K562 (cell line): ENCODE measurements at regions not wholly inside any gene's neighbourhood (a gene's known extent, or its start where the extent isn't known, plus 50 kb on each side); places are given as distances from the start of the nearest gene placed in this dataset.

Source experiments
- ATAC-seq: fragments of 200-7000 bp; cut with Tn5 transposase; 3 replicates; pipeline ENCODE4 v1.9.1; 2020; ENCODE audit warnings: moderate library complexity
- BruUV-seq: library from RNA; stranded (reverse); fragments of 400-500 nt; replicated peaks from 2 replicates; lab custom pipeline; 2021; lab: Mats Ljungman, UMichigan
- CTCF ChIA-PET: fragments of 300-600 bp; formaldehyde crosslinking; extraction: SDS; loops from one replicate; lab custom pipeline; 2021; ENCODE audit warnings: low intra/inter-chr PET ratio; lab: Yijun Ruan, JAX
- POLR2A ChIA-PET: fragments of 300-600, 350-650 bp; sonication (Branson Sonifier 250); formaldehyde crosslinking; extraction: SDS; loops from one replicate; lab custom pipeline; 2021; ENCODE audit warnings: antibody characterized with exemption, inconsistent platforms; lab: Yijun Ruan, JAX
- DNase-seq, 4 experiments: peaks; one replicate each; pipeline versions ENCODE4 v3.0.0 to v3.0.0-alpha.2; 2011 to 2018; ENCODE audit warnings: low spot score in 3 of 4, mixed read lengths in 3 of 4; ENCODE audit errors: extremely low read depth in 1 of 4
- FAIRE-seq: peaks from 2 replicates; lab custom pipeline; 2011; peaks lifted over from hg19 to GRCh38; lab: Jason Lieb, UNC
- H2AFZ ChIP-seq: 2 replicates; pipeline ENCODE4 v1.6.0; 2011; ENCODE audit warnings: low read depth, low read length, control low read depth, inconsistent platforms
- H3K27ac ChIP-seq: fragments of 200-600 bp; 3 replicates; pipeline ENCODE4 v1.8.0; 2011; ENCODE audit warnings: low read depth, mild to moderate bottlenecking, control low read depth, inconsistent platforms, low read length, moderate library complexity, mixed read lengths; ENCODE audit errors: extremely low read depth
- H3K27me3 ChIP-seq, 2 experiments: fragments of 300-600 bp in 1 of 2; 2 replicates in 1 of 2; 3 replicates in 1 of 2; pipeline versions ENCODE4 v1.6.0 to v1.8.0; 2011; ENCODE audit warnings: inconsistent platforms in 2 of 2, low read length in 2 of 2, mild to moderate bottlenecking in 1 of 2, mixed read lengths in 1 of 2, moderate library complexity in 1 of 2; ENCODE audit not compliant: control insufficient read depth in 2 of 2, insufficient read depth in 2 of 2
- H3K36me3 ChIP-seq: fragments of 300-600 bp; 3 replicates; pipeline ENCODE4 v1.8.0; 2011; ENCODE audit warnings: mild to moderate bottlenecking, low read length, inconsistent platforms; ENCODE audit not compliant: control insufficient read depth, insufficient read depth
- H3K4me1 ChIP-seq, 2 experiments: fragments of 200-600 bp in 1 of 2; replicated peaks in 1 of 2; 2 replicates in 1 of 2; 3 replicates in 1 of 2; pipeline versions ENCODE4 v1.5.1 to v1.8.0; 2011; ENCODE audit warnings: inconsistent platforms in 2 of 2, low read length in 2 of 2, mild to moderate bottlenecking in 1 of 2, mixed read lengths in 1 of 2, moderate library complexity in 1 of 2; ENCODE audit not compliant: control insufficient read depth in 2 of 2, insufficient read depth in 2 of 2
- H3K4me2 ChIP-seq: 2 replicates; pipeline ENCODE4 v1.6.1; 2011; ENCODE audit warnings: low read length, control low read depth, inconsistent platforms, mixed read lengths; ENCODE audit not compliant: insufficient read depth
- H3K4me3 ChIP-seq: fragments of 200-600 bp; sonication (generic), shearing (Covaris generic); 2 replicates; pipeline ENCODE4 v1.5.1; 2016; ENCODE audit warnings: control low read depth, inconsistent platforms
- H3K79me2 ChIP-seq: fragments of 200-600 bp; 3 replicates; pipeline ENCODE4 v1.8.0; 2011; ENCODE audit warnings: low read length, inconsistent platforms; ENCODE audit not compliant: control insufficient read depth, insufficient read depth
- H3K9ac ChIP-seq, 2 experiments: 2 replicates each; pipeline versions ENCODE4 v1.6.0 to v1.6.1; 2011; ENCODE audit warnings: low read depth in 2 of 2, low read length in 2 of 2, control low read depth in 1 of 2, inconsistent platforms in 1 of 2, mild to moderate bottlenecking in 1 of 2, mixed read lengths in 1 of 2; ENCODE audit not compliant: insufficient read depth in 1 of 2
- H3K9me1 ChIP-seq: one replicate; pipeline ENCODE4 v1.6.0; 2011; ENCODE audit warnings: inconsistent platforms, mild to moderate bottlenecking, low read length, moderate library complexity; ENCODE audit not compliant: control insufficient read depth, insufficient read depth
- H3K9me3 ChIP-seq: replicated peaks from 2 replicates; pipeline ENCODE4 v1.5.1; 2011; ENCODE audit warnings: low read depth, low read length, inconsistent platforms; ENCODE audit not compliant: control insufficient read depth, insufficient read depth
- H4K20me1 ChIP-seq: replicated peaks from 2 replicates; pipeline ENCODE4 v1.6.1; 2011; ENCODE audit warnings: low read length, inconsistent platforms, mixed read lengths; ENCODE audit not compliant: control insufficient read depth, insufficient read depth
- CBX5 ChIP-seq: IDR thresholded peaks from 2 replicates; pipeline ENCODE4 v1.6.1; 2014; ENCODE audit warnings: low read depth, borderline replicate concordance
- ETV6 ChIP-seq, 3 experiments: fragments of 150-350 bp in 1 of 3; sonication (generic) in 1 of 3; formaldehyde crosslinking in 1 of 3; IDR thresholded peaks; 2 replicates each; pipeline versions ENCODE4 v1.6.1 to v1.8.0; 2014 to 2022; ENCODE audit warnings: borderline replicate concordance in 2 of 3, low read depth in 2 of 3, antibody characterized with exemption in 1 of 3, low read length in 1 of 3, mild to moderate bottlenecking in 1 of 3, missing genetic modification reagents in 1 of 3
- LARP7 ChIP-seq: fragments of 450-650 bp; IDR thresholded peaks from 2 replicates; pipeline ENCODE4 v1.6.1; 2016
- NR2F6 ChIP-seq: fragments of 450-650 bp; formaldehyde crosslinking; IDR thresholded peaks from 2 replicates; pipeline ENCODE4 v1.4.0; 2020; ENCODE audit warnings: mild to moderate bottlenecking
- POLR2AphosphoS5 ChIP-seq: IDR thresholded peaks from 2 replicates; pipeline ENCODE4 v1.6.1; 2011; ENCODE audit warnings: mild to moderate bottlenecking, low read depth, low read length, moderate library complexity; ENCODE audit not compliant: control insufficient read depth, insufficient read depth
- PYGO2 ChIP-seq: fragments of 450-650 bp; IDR thresholded peaks from 2 replicates; pipeline ENCODE4 v1.6.1; 2016; ENCODE audit warnings: mild to moderate bottlenecking, missing genetic modification characterization, moderate library complexity, missing compliant biosample characterization
- SNIP1 ChIP-seq: fragments of 450-650 bp; IDR thresholded peaks from 2 replicates; pipeline ENCODE4 v1.7.1; 2017; ENCODE audit warnings: low read depth, mild to moderate bottlenecking
- SREBF2 ChIP-seq: sonication (generic); formaldehyde crosslinking; IDR thresholded peaks from 2 replicates; pipeline ENCODE4 v1.4.0; 2020; ENCODE audit warnings: mild to moderate bottlenecking, missing genetic modification reagents
- U2AF1 ChIP-seq: fragments of 200-400 bp; formaldehyde crosslinking; optimal IDR thresholded peaks from 2 replicates; pipeline ENCODE3; 2017; ENCODE audit warnings: mild to moderate bottlenecking, low read depth, low read length, moderate library complexity
- USF1 ChIP-seq: sonication (generic); formaldehyde crosslinking; IDR thresholded peaks from 2 replicates; pipeline ENCODE4 v1.9.0; 2022; ENCODE audit warnings: mild to moderate bottlenecking, missing genetic modification reagents
- ZKSCAN1 ChIP-seq: fragments of 150-350 bp; IDR thresholded peaks from 2 replicates; pipeline ENCODE4 v1.6.1; 2016; ENCODE audit warnings: low read depth, low read length
- ZNF586 ChIP-seq: fragments of 450-650 bp; formaldehyde crosslinking; conservative IDR thresholded peaks from 2 replicates; pipeline ENCODE4 v1.4.0; 2020; ENCODE audit warnings: mild to moderate bottlenecking, moderate library complexity
- WGBS: fragments of 100-300 bp; shearing (Covaris generic); methylation state at CpG from one replicate; pipeline ENCODE4 v1.1.6; 2016; ENCODE audit warnings: low coverage, mixed read lengths; ENCODE audit not compliant: insufficient coverage; ENCODE audit errors: missing lambda C conversion rate; 5-methylcytosine and 5-hydroxymethylcytosine counted together
- in situ Hi-C: fragments of 300-500 bp; cut with MboI; formaldehyde crosslinking; loops from 4 replicates; pipeline ENCODE4 v1.15.0; 2018; ENCODE audit warnings: inconsistent platforms, mixed read lengths
- intact Hi-C: fragments of 100-400 bp; cut with micrococcal nuclease; formaldehyde crosslinking; loops from 2 replicates; pipeline ENCODE4 v1.14.2; 2022
- TF ChIP-seq, protein P1 (sequence below): IDR thresholded peaks from 2 replicates; pipeline ENCODE4 v1.6.1; 2016; ENCODE audit warnings: missing genetic modification characterization, missing compliant biosample characterization

GRCh38 chr7:41847151-41847550, 144.3 kb upstream of the INHBA start:
- no peaks in the 10 kb centered on the region for H3K27me3 ChIP-seq
- ATAC-seq, result no peak
- H3K4me2 ChIP-seq, result no peak overlapping the region
- intact Hi-C loops (no loop called here), in situ Hi-C loops (no loop called here)
- BruUV-seq, result no TSS peak
- H4K20me1 ChIP-seq, result no peaks in the 10 kb centered on the region
- H3K9ac ChIP-seq, result no peak overlapping the region
- 11% methylated on average over 1 of the region's 1 CpG for WGBS
- POLR2A ChIA-PET, result no interaction called here
- CTCF ChIA-PET, result no interaction called here
- no peaks in the 10 kb centered on the region for H3K4me1 ChIP-seq
- no peaks in the 10 kb centered on the region for H3K79me2 ChIP-seq
- H2AFZ ChIP-seq, result no peak overlapping the region
- no peaks in the 10 kb centered on the region for H3K9me3 ChIP-seq
- DNase-seq, result no peak
- H3K36me3 ChIP-seq, result no peaks in the 10 kb centered on the region
- H3K4me3 ChIP-seq, result no peak overlapping the region
- no peak for FAIRE-seq
- TF ChIP-seq CBX5 (no peak), ETV6 (IDR thresholded peaks at IDR 0.05; ENCODE audit: borderline replicate concordance in 1 of 2, low read depth in 2 of 2, low read length in 1 of 2) (no peak), ETV6 (CRISPR knock-in tag; IDR thresholded peaks at IDR 0.05; ENCODE audit: borderline replicate concordance) (no peak)
- TF ChIP-seq, protein P1, sequence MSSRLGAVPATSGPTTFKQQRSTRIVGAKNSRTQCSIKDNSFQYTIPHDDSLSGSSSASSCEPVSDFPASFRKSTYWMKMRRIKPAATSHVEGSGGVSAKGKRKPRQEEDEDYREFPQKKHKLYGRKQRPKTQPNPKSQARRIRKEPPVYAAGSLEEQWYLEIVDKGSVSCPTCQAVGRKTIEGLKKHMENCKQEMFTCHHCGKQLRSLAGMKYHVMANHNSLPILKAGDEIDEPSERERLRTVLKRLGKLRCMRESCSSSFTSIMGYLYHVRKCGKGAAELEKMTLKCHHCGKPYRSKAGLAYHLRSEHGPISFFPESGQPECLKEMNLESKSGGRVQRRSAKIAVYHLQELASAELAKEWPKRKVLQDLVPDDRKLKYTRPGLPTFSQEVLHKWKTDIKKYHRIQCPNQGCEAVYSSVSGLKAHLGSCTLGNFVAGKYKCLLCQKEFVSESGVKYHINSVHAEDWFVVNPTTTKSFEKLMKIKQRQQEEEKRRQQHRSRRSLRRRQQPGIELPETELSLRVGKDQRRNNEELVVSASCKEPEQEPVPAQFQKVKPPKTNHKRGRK, result no peak
- H3K9me1 ChIP-seq, result no peaks in the 10 kb centered on the region
- H3K27ac ChIP-seq, result no peak overlapping the region

GRCh38 chr7:41842956-41843355, 140.1 kb upstream of the INHBA start:
- no peaks in the 10 kb centered on the region for H3K4me1 ChIP-seq
- ATAC-seq (no peak), FAIRE-seq (no peak), DNase-seq (no peak)
- H3K4me3 ChIP-seq, result no peak overlapping the region
- no peaks in the 10 kb centered on the region for H3K9me3 ChIP-seq
- no peaks in the 10 kb centered on the region for H3K79me2 ChIP-seq
- no peaks in the 10 kb centered on the region for H3K27me3 ChIP-seq
- no TSS peak for BruUV-seq
- H3K9ac ChIP-seq, result no peak overlapping the region
- TF ChIP-seq ZKSCAN1, result no peak
- no peak for TF ChIP-seq SREBF2 (CRISPR knock-in tag)
- no peak for TF ChIP-seq USF1 (CRISPR knock-in tag)
- no peak for TF ChIP-seq PYGO2 (tag)
- TF ChIP-seq U2AF1, result no peak
- TF ChIP-seq SNIP1, result no peak
- no peak for TF ChIP-seq NR2F6 (CRISPR knock-in tag)
- TF ChIP-seq ZNF586 (CRISPR knock-in tag), result no peak
- TF ChIP-seq POLR2AphosphoS5, result no peak
- TF ChIP-seq LARP7, result no peak
- H3K36me3 ChIP-seq, result no peaks in the 10 kb centered on the region
- H3K9me1 ChIP-seq, result no peaks in the 10 kb centered on the region
- H3K4me2 ChIP-seq, result no peak overlapping the region
- intact Hi-C loops, result no loop called here
- H4K20me1 ChIP-seq, result no peaks in the 10 kb centered on the region
- ChIA-PET CTCF (no interaction called here), POLR2A (no interaction called here)
- in situ Hi-C loops, result no loop called here
- WGBS, result 1% methylated on average over 4 of the region's 4 CpGs
- no peak overlapping the region for H3K27ac ChIP-seq
- H2AFZ ChIP-seq, result no peak overlapping the region
